Suprapubic skin (tissue), 4 donors: ENCODE measurements at regions not wholly inside any gene's neighbourhood (a gene's known extent, or its start where the extent isn't known, plus 50 kb on each side); places are given as distances from the start of the nearest gene placed in this dataset.

Source experiments
- EP300 ChIP-seq: sonication (generic); formaldehyde crosslinking; IDR thresholded peaks from one replicate; pipeline ENCODE4 v1.6.1; 2017; ENCODE audit warnings: antibody characterized with exemption
- POLR2A ChIP-seq, 2 donors: fragments of 450-650 bp; IDR thresholded peaks; one replicate each; pipeline ENCODE4 v1.6.1; 2017; ENCODE audit warnings: antibody characterized with exemption in 2 of 2, mild to moderate bottlenecking in 2 of 2, moderate library complexity in 2 of 2
- POLR2AphosphoS5 ChIP-seq, 3 donors: sonication (generic); formaldehyde crosslinking; IDR thresholded peaks; one replicate each; pipeline ENCODE4 v1.6.1; 2017; ENCODE audit warnings: antibody characterized with exemption in 3 of 3
- TF ChIP-seq, protein P1 (sequence below), 2 donors: fragments of 200-600 bp in 1 of 2; fragments of 450-650 bp in 1 of 2; sonication (generic) in 1 of 2; IDR thresholded peaks; one replicate each; pipeline ENCODE4 v1.5.1; 2016 to 2019; ENCODE audit warnings: antibody characterized with exemption in 2 of 2, mild to moderate bottlenecking in 1 of 2, moderate library complexity in 1 of 2

DNA sequence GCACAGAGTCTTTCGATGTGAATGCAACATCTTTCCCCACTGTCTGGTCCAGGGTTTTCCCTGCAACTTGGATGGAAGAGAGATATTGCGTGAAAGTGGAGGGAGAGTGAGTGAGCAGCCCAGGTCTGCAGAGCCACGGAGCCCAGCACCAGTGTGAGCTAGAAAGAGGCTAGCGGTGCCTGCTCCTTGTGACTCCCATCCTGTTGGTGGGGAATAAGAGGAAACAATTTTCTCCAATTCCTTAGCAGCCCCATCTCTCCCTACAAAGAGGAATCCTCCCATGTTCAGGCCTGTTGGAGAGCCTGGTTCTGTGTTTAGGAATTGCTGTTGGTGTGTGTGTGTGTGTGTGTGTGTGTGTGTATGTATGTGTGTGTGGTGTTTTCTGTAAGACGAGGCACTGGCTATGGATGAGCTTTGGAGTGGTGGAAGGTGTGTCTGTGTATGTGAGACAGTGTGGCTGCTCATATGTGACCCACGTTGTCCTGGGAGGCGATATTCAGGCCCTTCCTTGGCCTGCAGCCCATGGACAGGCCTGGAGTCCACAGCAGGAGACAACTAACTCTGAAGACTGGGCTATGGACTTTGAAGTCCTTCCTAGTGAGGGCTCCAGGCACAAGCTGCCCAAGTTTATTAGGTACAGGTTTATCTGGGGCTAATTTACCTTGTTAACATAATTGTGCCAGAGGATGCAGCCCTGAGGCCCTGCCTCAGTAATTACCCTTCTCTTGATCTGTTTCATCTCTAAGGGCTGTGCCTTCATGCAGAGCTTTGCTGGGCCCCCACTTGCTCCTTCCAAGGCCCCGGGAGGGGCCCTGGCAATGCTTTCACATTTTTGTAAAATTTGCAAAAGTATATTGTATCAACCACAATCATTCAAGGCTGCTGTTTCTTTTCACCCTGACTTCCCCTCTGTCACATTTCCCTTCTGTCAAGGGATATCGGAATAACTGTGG lies 88.6 kb upstream of the HAAO start:
- TF ChIP-seq, protein P1, sequence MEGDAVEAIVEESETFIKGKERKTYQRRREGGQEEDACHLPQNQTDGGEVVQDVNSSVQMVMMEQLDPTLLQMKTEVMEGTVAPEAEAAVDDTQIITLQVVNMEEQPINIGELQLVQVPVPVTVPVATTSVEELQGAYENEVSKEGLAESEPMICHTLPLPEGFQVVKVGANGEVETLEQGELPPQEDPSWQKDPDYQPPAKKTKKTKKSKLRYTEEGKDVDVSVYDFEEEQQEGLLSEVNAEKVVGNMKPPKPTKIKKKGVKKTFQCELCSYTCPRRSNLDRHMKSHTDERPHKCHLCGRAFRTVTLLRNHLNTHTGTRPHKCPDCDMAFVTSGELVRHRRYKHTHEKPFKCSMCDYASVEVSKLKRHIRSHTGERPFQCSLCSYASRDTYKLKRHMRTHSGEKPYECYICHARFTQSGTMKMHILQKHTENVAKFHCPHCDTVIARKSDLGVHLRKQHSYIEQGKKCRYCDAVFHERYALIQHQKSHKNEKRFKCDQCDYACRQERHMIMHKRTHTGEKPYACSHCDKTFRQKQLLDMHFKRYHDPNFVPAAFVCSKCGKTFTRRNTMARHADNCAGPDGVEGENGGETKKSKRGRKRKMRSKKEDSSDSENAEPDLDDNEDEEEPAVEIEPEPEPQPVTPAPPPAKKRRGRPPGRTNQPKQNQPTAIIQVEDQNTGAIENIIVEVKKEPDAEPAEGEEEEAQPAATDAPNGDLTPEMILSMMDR (IDR thresholded peaks at IDR 0.05), result no peak
- no peak for TF ChIP-seq POLR2A (IDR thresholded peaks at IDR 0.05)
- no peak for TF ChIP-seq POLR2AphosphoS5 (IDR thresholded peaks at IDR 0.05)
- no peak for TF ChIP-seq EP300
